WTC11 (cell line): ENCODE measurements at regions not wholly inside any gene's neighbourhood (a gene's known extent, or its start where the extent isn't known, plus 50 kb on each side); places are given as distances from the start of the nearest gene placed in this dataset.

ENCODE experiments used
- JUN ChIP-seq: sonication (generic); formaldehyde crosslinking; IDR thresholded peaks from 2 replicates; pipeline ENCODE4 v1.8.0; 2023; ENCODE audit warnings: mild to moderate bottlenecking, missing genetic modification reagents
- NR1H2 ChIP-seq: sonication (generic); formaldehyde crosslinking; IDR thresholded peaks from 2 replicates; pipeline ENCODE4 v1.9.0; 2021; ENCODE audit warnings: mild to moderate bottlenecking, moderate library complexity, missing genetic modification reagents
- TEAD4 ChIP-seq: sonication (generic); formaldehyde crosslinking; IDR thresholded peaks from 2 replicates; pipeline ENCODE4 v1.8.0; 2022; ENCODE audit warnings: mild to moderate bottlenecking, missing genetic modification reagents
- TP53 ChIP-seq: sonication (generic); formaldehyde crosslinking; IDR thresholded peaks from 2 replicates; pipeline ENCODE4 v1.8.1; 2023; ENCODE audit warnings: mild to moderate bottlenecking, missing genetic modification reagents
- ZNF671 ChIP-seq: fragments of 250-450 bp; sonication (Bioruptor Pico); IDR thresholded peaks from 2 replicates; pipeline ENCODE4 v1.8.0; 2021; ENCODE audit warnings: mild to moderate bottlenecking
- TF ChIP-seq, protein P1 (sequence below): fragments of 200-600 bp; IDR thresholded peaks from 2 replicates; pipeline ENCODE4 v1.8.0; 2022; ENCODE audit warnings: antibody characterized with exemption

DNA sequence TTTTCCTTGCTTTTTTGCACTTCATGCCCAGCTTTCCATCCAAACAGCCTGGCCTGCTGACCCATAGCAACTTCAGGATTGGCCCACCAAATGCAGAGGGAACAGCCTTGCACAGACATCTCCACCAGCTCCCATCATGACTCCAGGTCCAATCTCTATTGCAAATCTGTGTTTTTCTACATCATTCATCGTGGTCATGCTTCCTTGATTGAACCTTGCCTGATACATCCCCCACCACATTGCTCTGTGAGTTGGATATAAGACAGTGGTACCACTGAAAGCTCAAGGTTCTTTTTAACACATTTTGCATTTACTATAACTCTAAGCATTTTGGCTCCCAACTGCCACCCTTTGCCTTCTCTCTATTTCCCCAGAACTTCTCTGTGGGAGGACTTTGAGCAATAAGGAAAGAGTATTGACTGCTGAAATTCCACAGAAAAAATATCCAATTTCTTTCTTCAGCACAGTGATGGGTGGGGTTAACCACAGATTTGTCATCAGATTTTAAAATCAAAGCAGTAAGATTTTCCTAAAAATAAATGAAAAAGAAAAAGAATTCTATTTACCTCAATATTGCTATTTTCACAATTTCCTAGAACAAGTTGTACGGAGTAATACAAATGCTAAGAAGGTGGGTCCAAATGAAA, 114.6 kb upstream of the GALNT15 start:
- TF ChIP-seq JUN (CRISPR knock-in tag) = no peak
- TF ChIP-seq TP53 = no peak
- TF ChIP-seq, protein P1, sequence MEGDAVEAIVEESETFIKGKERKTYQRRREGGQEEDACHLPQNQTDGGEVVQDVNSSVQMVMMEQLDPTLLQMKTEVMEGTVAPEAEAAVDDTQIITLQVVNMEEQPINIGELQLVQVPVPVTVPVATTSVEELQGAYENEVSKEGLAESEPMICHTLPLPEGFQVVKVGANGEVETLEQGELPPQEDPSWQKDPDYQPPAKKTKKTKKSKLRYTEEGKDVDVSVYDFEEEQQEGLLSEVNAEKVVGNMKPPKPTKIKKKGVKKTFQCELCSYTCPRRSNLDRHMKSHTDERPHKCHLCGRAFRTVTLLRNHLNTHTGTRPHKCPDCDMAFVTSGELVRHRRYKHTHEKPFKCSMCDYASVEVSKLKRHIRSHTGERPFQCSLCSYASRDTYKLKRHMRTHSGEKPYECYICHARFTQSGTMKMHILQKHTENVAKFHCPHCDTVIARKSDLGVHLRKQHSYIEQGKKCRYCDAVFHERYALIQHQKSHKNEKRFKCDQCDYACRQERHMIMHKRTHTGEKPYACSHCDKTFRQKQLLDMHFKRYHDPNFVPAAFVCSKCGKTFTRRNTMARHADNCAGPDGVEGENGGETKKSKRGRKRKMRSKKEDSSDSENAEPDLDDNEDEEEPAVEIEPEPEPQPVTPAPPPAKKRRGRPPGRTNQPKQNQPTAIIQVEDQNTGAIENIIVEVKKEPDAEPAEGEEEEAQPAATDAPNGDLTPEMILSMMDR = no peak
- TF ChIP-seq NR1H2 = no peak
- TF ChIP-seq TEAD4 (CRISPR knock-in tag) = no peak
- TF ChIP-seq ZNF671 = no peak
